ENCODE measurements at regions not wholly inside any gene's neighbourhood (a gene's known extent, or its start where the extent isn't known, plus 50 kb on each side); places are given as distances from the start of the nearest gene placed in this dataset.

DNA sequence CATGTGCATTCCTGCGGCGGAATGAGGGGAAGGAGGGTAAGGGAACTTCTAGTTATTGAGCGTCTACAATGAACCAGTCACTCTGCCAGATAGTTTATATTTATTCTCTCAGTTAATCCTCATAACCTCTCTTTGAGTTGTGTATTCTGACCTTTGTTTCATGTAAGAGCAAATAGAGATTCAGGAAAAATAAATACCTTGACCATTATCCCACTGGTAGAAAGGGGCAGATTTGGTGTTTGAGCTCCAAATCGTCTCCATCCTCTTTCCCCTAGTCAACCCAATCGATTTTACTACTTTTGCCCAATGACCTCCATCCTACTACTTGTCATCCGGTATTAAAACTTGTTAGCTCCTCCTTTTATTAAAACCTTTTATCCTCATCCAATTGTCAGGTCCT lies 157.1 kb upstream of the SESN3 start:
- 97% methylated on average over 3 of the region's 6 CpGs for WGBS (ENCODE audit: insufficient coverage)
- ChIA-PET CTCF (interaction anchor here (0.7 kb wide), 1 partner anchor 401 kb away, joined by 3 read pairs; the partner anchor contains the start of gene FAM76B), POLR2A (no interaction called here)
- Histone ChIP-seq H3K36me3 (ENCODE audit: control insufficient read depth in 4 of 4, insufficient read depth in 4 of 4, low read length in 3 of 4) (no peaks in the 10 kb centered on the region), H3K4me1 (ENCODE audit: control extremely low read depth in 1 of 4, control insufficient read depth in 4 of 4, insufficient read depth in 4 of 4, low read length in 3 of 4) (no peaks in the 10 kb centered on the region), H3K27ac (ENCODE audit: insufficient read depth in 1 of 2, low read depth in 1 of 2, low read length in 2 of 2, poor library complexity in 1 of 2, severe bottlenecking in 2 of 2) (no peak overlapping the region), H3K9me3 (ENCODE audit: control extremely low read depth in 1 of 5, control insufficient read depth in 4 of 5, insufficient read depth in 2 of 5, low read depth in 1 of 5, low read length in 4 of 5) (peaks cover 0 to 3% (median 0%) of the 10 kb centered on the region in 5 experiments), H3K4me3 (ENCODE audit: control insufficient read depth in 1 of 7, extremely low read depth in 1 of 7, insufficient read depth in 4 of 7, low read depth in 2 of 7, low read length in 6 of 7) (no peak overlapping the region), H3K27me3 (replicated peaks in 2 of 5; ENCODE audit: control insufficient read depth in 4 of 5, insufficient read depth in 5 of 5, low read length in 4 of 5) (no peaks in the 10 kb centered on the region)
- DNase-seq: no peak

DNA sequence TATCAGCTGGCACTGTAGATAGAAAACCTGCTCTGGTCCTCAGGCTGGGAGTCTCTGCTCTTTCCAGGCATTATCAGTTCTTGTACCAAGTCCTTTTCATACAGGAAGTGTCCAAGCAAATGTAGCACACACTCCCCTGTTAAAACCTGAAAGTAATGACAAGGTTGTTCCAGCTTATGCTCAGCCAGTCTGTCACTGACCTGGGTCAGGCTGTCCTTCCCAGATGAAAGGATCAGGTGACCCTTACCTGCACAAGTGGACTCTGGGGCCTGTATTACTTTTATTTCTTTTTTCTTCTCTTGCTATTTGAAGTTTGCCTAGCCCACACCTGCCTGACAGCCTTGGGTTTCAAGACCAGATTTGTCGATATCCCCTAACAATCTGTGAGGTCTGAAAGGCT lies 156.3 kb upstream of the SESN3 start:
- no peak for DNase-seq
- CTCF ChIA-PET: interaction anchor here (0.7 to 1.2 kb wide), 2 partner anchors 16 to 402 kb away, joined by 3 read pairs; partner anchors contain the start of gene FAM76B
- POLR2A ChIA-PET: no interaction called here
- Histone ChIP-seq H3K4me1 (ENCODE audit: control extremely low read depth in 1 of 4, control insufficient read depth in 4 of 4, insufficient read depth in 4 of 4, low read length in 3 of 4) (no peaks in the 10 kb centered on the region), H3K9me3 (ENCODE audit: control extremely low read depth in 1 of 5, control insufficient read depth in 4 of 5, insufficient read depth in 2 of 5, low read depth in 1 of 5, low read length in 4 of 5) (peaks cover 0 to 3% (median 0%) of the 10 kb centered on the region in 5 experiments), H3K27me3 (replicated peaks in 2 of 5; ENCODE audit: control insufficient read depth in 4 of 5, insufficient read depth in 5 of 5, low read length in 4 of 5) (no peaks in the 10 kb centered on the region), H3K4me3 (ENCODE audit: control insufficient read depth in 1 of 7, extremely low read depth in 1 of 7, insufficient read depth in 4 of 7, low read depth in 2 of 7, low read length in 6 of 7) (no peak overlapping the region), H3K27ac (ENCODE audit: insufficient read depth in 1 of 2, low read depth in 1 of 2, low read length in 2 of 2, poor library complexity in 1 of 2, severe bottlenecking in 2 of 2) (no peak overlapping the region), H3K36me3 (ENCODE audit: control insufficient read depth in 4 of 4, insufficient read depth in 4 of 4, low read length in 3 of 4) (no peaks in the 10 kb centered on the region)
- no CpG with 5 or more reads among the region's 1 CpG for whole genome bisulfite sequencing (ENCODE audit: insufficient coverage)

DNA sequence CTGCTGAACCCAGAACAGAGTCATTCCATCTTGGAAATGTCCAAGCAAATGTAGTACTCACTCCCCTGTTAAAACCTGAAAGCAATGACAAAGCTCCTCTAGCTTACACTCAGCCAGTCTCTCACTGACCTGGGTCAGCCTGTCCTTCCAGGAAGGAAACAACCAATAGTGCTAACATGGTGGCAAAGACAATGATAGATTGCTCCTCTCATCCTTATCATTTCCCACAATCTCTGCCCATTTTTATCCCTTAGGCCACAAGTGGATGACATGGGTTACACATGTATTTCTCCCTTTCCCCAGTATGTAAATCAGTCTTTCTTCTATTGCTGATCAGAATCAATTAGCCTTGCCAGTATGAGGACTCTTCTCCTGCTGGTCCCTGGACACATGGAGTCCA lies 154.6 kb upstream of the SESN3 start:
- Histone ChIP-seq H3K4me1 (ENCODE audit: control extremely low read depth in 1 of 4, control insufficient read depth in 4 of 4, insufficient read depth in 4 of 4, low read length in 3 of 4) (no peaks in the 10 kb centered on the region), H3K27ac (ENCODE audit: insufficient read depth in 1 of 2, low read depth in 1 of 2, low read length in 2 of 2, poor library complexity in 1 of 2, severe bottlenecking in 2 of 2) (no peak overlapping the region), H3K4me3 (ENCODE audit: control insufficient read depth in 1 of 7, extremely low read depth in 1 of 7, insufficient read depth in 4 of 7, low read depth in 2 of 7, low read length in 6 of 7) (no peak overlapping the region), H3K27me3 (replicated peaks in 2 of 5; ENCODE audit: control insufficient read depth in 4 of 5, insufficient read depth in 5 of 5, low read length in 4 of 5) (no peaks in the 10 kb centered on the region), H3K9me3 (ENCODE audit: control extremely low read depth in 1 of 5, control insufficient read depth in 4 of 5, insufficient read depth in 2 of 5, low read depth in 1 of 5, low read length in 4 of 5) (no peaks in the 10 kb centered on the region), H3K36me3 (ENCODE audit: control insufficient read depth in 4 of 4, insufficient read depth in 4 of 4, low read length in 3 of 4) (no peaks in the 10 kb centered on the region)
- no peak for DNase-seq
- CTCF ChIA-PET: no interaction called here
- POLR2A ChIA-PET: no interaction called here

DNA sequence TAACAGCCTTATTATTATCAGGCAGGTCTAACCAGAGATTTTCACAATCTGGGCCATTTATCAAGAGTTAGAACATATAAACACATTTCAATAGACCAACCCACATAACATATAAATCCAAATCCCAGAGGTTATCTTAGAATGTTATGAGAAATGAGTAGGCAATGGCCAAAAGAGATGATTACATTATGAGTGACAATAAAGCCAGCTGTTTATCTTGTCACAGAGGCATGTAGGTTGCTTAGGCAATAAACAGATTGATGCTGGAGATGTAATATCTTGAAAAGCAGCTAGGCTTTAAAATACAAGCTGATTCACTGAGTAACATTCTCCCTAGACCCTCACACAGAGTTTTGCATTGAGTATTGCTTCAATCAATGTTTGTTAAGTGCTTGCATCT lies 148.5 kb upstream of the SESN3 start:
- CTCF ChIA-PET: interaction anchor here (1.6 kb wide), 1 partner anchor 17 kb away, joined by 3 read pairs; no protein-coding TSS in a partner anchor
- Histone ChIP-seq H3K27me3 (replicated peaks in 2 of 5; ENCODE audit: control insufficient read depth in 4 of 5, insufficient read depth in 5 of 5, low read length in 4 of 5) (no peaks in the 10 kb centered on the region), H3K4me1 (ENCODE audit: control extremely low read depth in 1 of 4, control insufficient read depth in 4 of 4, insufficient read depth in 4 of 4, low read length in 3 of 4) (peaks cover 0 to 2% (median 0%) of the 10 kb centered on the region in 4 experiments), H3K27ac (ENCODE audit: insufficient read depth in 1 of 2, low read depth in 1 of 2, low read length in 2 of 2, poor library complexity in 1 of 2, severe bottlenecking in 2 of 2) (no peak overlapping the region), H3K36me3 (ENCODE audit: control insufficient read depth in 4 of 4, insufficient read depth in 4 of 4, low read length in 3 of 4) (no peaks in the 10 kb centered on the region), H3K4me3 (ENCODE audit: control insufficient read depth in 1 of 7, extremely low read depth in 1 of 7, insufficient read depth in 4 of 7, low read depth in 2 of 7, low read length in 6 of 7) (no peak overlapping the region), H3K9me3 (ENCODE audit: control extremely low read depth in 1 of 5, control insufficient read depth in 4 of 5, insufficient read depth in 2 of 5, low read depth in 1 of 5, low read length in 4 of 5) (no peaks in the 10 kb centered on the region)
- POLR2A ChIA-PET: no interaction called here
- DNase-seq: no peak

- no peak overlapping the region for H3K27ac ChIP-seq (ENCODE audit: insufficient read depth in 1 of 2, low read depth in 1 of 2, low read length in 2 of 2, poor library complexity in 1 of 2, severe bottlenecking in 2 of 2)
- H3K4me3 ChIP-seq (ENCODE audit: control insufficient read depth in 1 of 7, extremely low read depth in 1 of 7, insufficient read depth in 4 of 7, low read depth in 2 of 7, low read length in 6 of 7): no peak overlapping the region
- peaks cover 0 to 2% (median 0%) of the 10 kb centered on the region in 4 experiments for H3K4me1 ChIP-seq (ENCODE audit: control extremely low read depth in 1 of 4, control insufficient read depth in 4 of 4, insufficient read depth in 4 of 4, low read length in 3 of 4)
- no peaks in the 10 kb centered on the region for H3K36me3 ChIP-seq (ENCODE audit: control insufficient read depth in 4 of 4, insufficient read depth in 4 of 4, low read length in 3 of 4)
- ChIA-PET POLR2A (no interaction called here), CTCF (interaction anchor here (1.6 kb wide), 1 partner anchor 17 kb away, joined by 3 read pairs; no protein-coding TSS in a partner anchor)
- H3K27me3 ChIP-seq (replicated peaks in 2 of 5; ENCODE audit: control insufficient read depth in 4 of 5, insufficient read depth in 5 of 5, low read length in 4 of 5): no peaks in the 10 kb centered on the region
- no peaks in the 10 kb centered on the region for H3K9me3 ChIP-seq (ENCODE audit: control extremely low read depth in 1 of 5, control insufficient read depth in 4 of 5, insufficient read depth in 2 of 5, low read depth in 1 of 5, low read length in 4 of 5)
- DNase-seq: no peak
- 100% methylated on average over 1 of the region's 1 CpG for WGBS (ENCODE audit: insufficient coverage)
These were observed 147.8 kb upstream of the SESN3 start for GRCh38 chr11:95378789-95379188.

DNA sequence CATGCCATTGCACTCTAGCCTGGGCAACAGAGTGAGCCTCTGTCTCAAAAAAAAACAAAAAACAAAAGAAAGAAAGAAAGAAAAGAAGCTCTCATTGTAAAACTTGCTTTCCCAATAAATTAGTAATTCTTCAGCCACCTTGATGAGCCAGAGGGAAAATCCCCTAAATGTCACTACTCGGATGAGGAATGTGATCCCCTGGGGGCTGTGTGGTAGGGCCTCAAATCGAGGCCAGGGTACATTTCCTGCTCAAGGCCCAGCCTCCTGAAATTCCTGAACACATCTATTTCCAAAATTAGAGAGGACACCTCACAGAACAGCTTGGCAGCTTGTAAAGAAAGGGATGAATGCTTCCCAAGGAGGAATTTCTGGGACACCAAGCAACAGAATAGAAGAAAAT lies 147.1 kb upstream of the SESN3 start:
- Histone ChIP-seq H3K27me3 (replicated peaks in 2 of 5; ENCODE audit: control insufficient read depth in 4 of 5, insufficient read depth in 5 of 5, low read length in 4 of 5) (no peaks in the 10 kb centered on the region), H3K36me3 (ENCODE audit: control insufficient read depth in 4 of 4, insufficient read depth in 4 of 4, low read length in 3 of 4) (no peaks in the 10 kb centered on the region), H3K9me3 (ENCODE audit: control extremely low read depth in 1 of 5, control insufficient read depth in 4 of 5, insufficient read depth in 2 of 5, low read depth in 1 of 5, low read length in 4 of 5) (no peaks in the 10 kb centered on the region), H3K4me3 (ENCODE audit: control insufficient read depth in 1 of 7, extremely low read depth in 1 of 7, insufficient read depth in 4 of 7, low read depth in 2 of 7, low read length in 6 of 7) (no peak overlapping the region), H3K27ac (ENCODE audit: insufficient read depth in 1 of 2, low read depth in 1 of 2, low read length in 2 of 2, poor library complexity in 1 of 2, severe bottlenecking in 2 of 2) (no peak overlapping the region), H3K4me1 (ENCODE audit: control extremely low read depth in 1 of 4, control insufficient read depth in 4 of 4, insufficient read depth in 4 of 4, low read length in 3 of 4) (peaks cover 0 to 2% (median 0%) of the 10 kb centered on the region in 4 experiments)
- DNase-seq: no peak
- CTCF ChIA-PET: no interaction called here
- POLR2A ChIA-PET: no interaction called here
- no CpG with 5 or more reads among the region's 2 CpGs for WGBS (ENCODE audit: insufficient coverage)

GRCh38 chr11:95375886-95376285 lies 144.9 kb upstream of the SESN3 start:
- Histone ChIP-seq H3K27me3 (replicated peaks in 2 of 5; ENCODE audit: control insufficient read depth in 4 of 5, insufficient read depth in 5 of 5, low read length in 4 of 5) (no peaks in the 10 kb centered on the region), H3K27ac (ENCODE audit: insufficient read depth in 1 of 2, low read depth in 1 of 2, low read length in 2 of 2, poor library complexity in 1 of 2, severe bottlenecking in 2 of 2) (no peak overlapping the region), H3K4me1 (ENCODE audit: control extremely low read depth in 1 of 4, control insufficient read depth in 4 of 4, insufficient read depth in 4 of 4, low read length in 3 of 4) (peaks cover 2 to 18% (median 13%) of the 10 kb centered on the region in 4 experiments), H3K4me3 (ENCODE audit: control insufficient read depth in 1 of 7, extremely low read depth in 1 of 7, insufficient read depth in 4 of 7, low read depth in 2 of 7, low read length in 6 of 7) (no peak overlapping the region), H3K9me3 (ENCODE audit: control extremely low read depth in 1 of 5, control insufficient read depth in 4 of 5, insufficient read depth in 2 of 5, low read depth in 1 of 5, low read length in 4 of 5) (no peaks in the 10 kb centered on the region), H3K36me3 (ENCODE audit: control insufficient read depth in 4 of 4, insufficient read depth in 4 of 4, low read length in 3 of 4) (no peaks in the 10 kb centered on the region)
- ChIA-PET CTCF (no interaction called here), POLR2A (interaction anchor here (0.7 kb wide), 1 partner anchor 145 kb away, joined by 3 read pairs; the partner anchor contains the start of gene SESN3)
- DNase-seq: no peak
- WGBS (ENCODE audit: insufficient coverage): 96% methylated on average over 3 of the region's 3 CpGs
